Tibial nerve (tissue), 4 donors: ENCODE measurements at regions not wholly inside any gene's neighbourhood (a gene's known extent, or its start where the extent isn't known, plus 50 kb on each side); places are given as distances from the start of the nearest gene placed in this dataset.

ENCODE experiments used
- EP300 ChIP-seq, 2 donors: sonication (generic); formaldehyde crosslinking; IDR thresholded peaks; one replicate each; pipeline ENCODE4 v1.6.1; 2017; ENCODE audit warnings: antibody characterized with exemption in 2 of 2, mild to moderate bottlenecking in 1 of 2
- POLR2A ChIP-seq, 2 donors: fragments of 450-650 bp; IDR thresholded peaks; one replicate each; pipeline ENCODE4 v1.6.1; 2017; ENCODE audit warnings: antibody characterized with exemption in 2 of 2, mild to moderate bottlenecking in 2 of 2, moderate library complexity in 2 of 2
- TF ChIP-seq, protein P1 (sequence below), 5 experiments: fragments of 200-600 bp in 3 of 5; fragments of 450-650 bp in 2 of 5; sonication (generic) in 3 of 5; IDR thresholded peaks; one replicate each; pipeline ENCODE4 v1.5.1; 2016 to 2019; ENCODE audit warnings: antibody characterized with exemption in 5 of 5, mild to moderate bottlenecking in 3 of 5, moderate library complexity in 2 of 5

DNA sequence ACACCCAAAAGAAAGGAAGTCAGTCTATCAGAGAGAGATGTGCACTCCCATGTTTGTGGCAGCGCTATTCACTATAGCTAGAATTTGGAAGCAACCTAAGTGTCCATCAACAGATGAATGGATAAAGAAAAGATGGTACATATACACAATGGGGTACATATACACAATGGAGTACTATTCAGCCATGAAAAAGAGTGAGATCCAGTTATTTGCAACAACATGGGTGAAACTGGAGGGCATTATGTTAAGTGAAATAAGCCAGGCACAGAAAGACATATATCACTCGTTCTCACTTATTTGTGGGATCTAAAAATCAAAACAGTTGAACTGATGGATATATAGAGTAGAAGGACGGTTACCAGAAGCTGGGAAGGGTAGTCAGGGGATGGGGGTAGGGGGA lies 99.9 kb upstream of the ZNF516 start:
- TF ChIP-seq, protein P1, sequence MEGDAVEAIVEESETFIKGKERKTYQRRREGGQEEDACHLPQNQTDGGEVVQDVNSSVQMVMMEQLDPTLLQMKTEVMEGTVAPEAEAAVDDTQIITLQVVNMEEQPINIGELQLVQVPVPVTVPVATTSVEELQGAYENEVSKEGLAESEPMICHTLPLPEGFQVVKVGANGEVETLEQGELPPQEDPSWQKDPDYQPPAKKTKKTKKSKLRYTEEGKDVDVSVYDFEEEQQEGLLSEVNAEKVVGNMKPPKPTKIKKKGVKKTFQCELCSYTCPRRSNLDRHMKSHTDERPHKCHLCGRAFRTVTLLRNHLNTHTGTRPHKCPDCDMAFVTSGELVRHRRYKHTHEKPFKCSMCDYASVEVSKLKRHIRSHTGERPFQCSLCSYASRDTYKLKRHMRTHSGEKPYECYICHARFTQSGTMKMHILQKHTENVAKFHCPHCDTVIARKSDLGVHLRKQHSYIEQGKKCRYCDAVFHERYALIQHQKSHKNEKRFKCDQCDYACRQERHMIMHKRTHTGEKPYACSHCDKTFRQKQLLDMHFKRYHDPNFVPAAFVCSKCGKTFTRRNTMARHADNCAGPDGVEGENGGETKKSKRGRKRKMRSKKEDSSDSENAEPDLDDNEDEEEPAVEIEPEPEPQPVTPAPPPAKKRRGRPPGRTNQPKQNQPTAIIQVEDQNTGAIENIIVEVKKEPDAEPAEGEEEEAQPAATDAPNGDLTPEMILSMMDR (IDR thresholded peaks at IDR 0.05): no peak
- no peak for TF ChIP-seq POLR2A (IDR thresholded peaks at IDR 0.05)
- no peak for TF ChIP-seq EP300 (IDR thresholded peaks at IDR 0.05)
